ENCODE measurements at regions not wholly inside any gene's neighbourhood (a gene's known extent, or its start where the extent isn't known, plus 50 kb on each side); places are given as distances from the start of the nearest gene placed in this dataset.

DNA sequence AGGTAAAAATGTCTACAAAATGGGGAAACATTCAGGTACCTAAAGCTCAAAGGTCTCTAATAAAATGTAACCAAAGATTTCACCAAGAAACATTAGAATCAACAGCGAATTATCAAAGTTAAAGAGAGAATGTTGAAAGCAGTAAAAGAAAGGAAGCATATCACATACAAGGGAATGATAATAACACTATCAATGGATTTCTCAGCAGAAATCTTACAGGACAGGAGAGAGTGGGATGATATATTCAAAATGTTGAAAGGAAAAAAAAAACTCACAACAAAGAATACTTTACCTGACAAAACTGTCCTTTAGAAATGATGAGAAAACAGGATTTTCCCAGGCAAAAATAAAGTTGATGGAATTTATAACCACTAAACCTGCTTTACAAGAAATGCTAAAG, 591.2 kb upstream of the POU3F3 start:
- TF ChIP-seq, protein P1, sequence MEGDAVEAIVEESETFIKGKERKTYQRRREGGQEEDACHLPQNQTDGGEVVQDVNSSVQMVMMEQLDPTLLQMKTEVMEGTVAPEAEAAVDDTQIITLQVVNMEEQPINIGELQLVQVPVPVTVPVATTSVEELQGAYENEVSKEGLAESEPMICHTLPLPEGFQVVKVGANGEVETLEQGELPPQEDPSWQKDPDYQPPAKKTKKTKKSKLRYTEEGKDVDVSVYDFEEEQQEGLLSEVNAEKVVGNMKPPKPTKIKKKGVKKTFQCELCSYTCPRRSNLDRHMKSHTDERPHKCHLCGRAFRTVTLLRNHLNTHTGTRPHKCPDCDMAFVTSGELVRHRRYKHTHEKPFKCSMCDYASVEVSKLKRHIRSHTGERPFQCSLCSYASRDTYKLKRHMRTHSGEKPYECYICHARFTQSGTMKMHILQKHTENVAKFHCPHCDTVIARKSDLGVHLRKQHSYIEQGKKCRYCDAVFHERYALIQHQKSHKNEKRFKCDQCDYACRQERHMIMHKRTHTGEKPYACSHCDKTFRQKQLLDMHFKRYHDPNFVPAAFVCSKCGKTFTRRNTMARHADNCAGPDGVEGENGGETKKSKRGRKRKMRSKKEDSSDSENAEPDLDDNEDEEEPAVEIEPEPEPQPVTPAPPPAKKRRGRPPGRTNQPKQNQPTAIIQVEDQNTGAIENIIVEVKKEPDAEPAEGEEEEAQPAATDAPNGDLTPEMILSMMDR (IDR thresholded peaks at IDR 0.05): no peak
- TF ChIP-seq POLR2A (IDR thresholded peaks at IDR 0.05): no peak
